Fibroblast of mammary gland (primary cell): ENCODE measurements at regions not wholly inside any gene's neighbourhood (a gene's known extent, or its start where the extent isn't known, plus 50 kb on each side); places are given as distances from the start of the nearest gene placed in this dataset.

Source experiments
- DNase-seq: peaks from one replicate; pipeline ENCODE4 v3.0.0-alpha.2; 2010; ENCODE audit warnings: low read depth
- H3K4me3 ChIP-seq: 2 replicates; pipeline ENCODE4 v1.5.1; 2011; ENCODE audit warnings: low read depth, mild to moderate bottlenecking, low read length, moderate library complexity; ENCODE audit not compliant: control insufficient read depth
- CTCF ChIP-seq: conservative IDR thresholded peaks from 2 replicates; pipeline ENCODE4 v1.5.1; 2011; ENCODE audit warnings: low read depth, low read length, inconsistent platforms; ENCODE audit not compliant: control insufficient read depth, insufficient read depth

- H3K4me3 ChIP-seq = no peak overlapping the region
- no peak for DNase-seq
- TF ChIP-seq CTCF = no peak
Observed at GRCh38 chr13:80126389-80127068, 214.4 kb downstream of the SPRY2 start.

DNA sequence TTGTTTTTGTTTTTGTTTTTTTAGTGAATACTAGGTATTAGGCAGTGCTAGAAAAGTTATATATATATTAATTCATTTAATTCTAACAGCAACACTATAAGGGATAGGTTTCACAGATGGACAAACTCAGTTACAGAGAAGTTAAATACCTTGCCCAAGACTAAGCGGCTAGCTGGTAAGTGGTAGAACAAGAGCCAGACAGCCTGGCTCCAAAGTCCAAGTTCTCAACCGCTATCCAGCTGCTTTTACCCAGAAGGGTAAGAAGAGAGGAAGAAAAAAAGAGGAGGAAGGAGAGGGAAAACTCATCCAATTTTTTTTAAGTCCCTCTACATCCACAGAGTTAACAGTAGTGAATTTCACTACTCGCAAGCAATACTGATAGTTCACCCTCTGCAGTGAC lies 217.0 kb downstream of the SPRY2 start:
- no peak overlapping the region for H3K4me3 ChIP-seq
- no peak for DNase-seq
- no peak for TF ChIP-seq CTCF

GRCh38 chr13:80121038-80121437 lies 219.9 kb downstream of the SPRY2 start:
- no peak for TF ChIP-seq CTCF
- H3K4me3 ChIP-seq = no peak overlapping the region

DNA sequence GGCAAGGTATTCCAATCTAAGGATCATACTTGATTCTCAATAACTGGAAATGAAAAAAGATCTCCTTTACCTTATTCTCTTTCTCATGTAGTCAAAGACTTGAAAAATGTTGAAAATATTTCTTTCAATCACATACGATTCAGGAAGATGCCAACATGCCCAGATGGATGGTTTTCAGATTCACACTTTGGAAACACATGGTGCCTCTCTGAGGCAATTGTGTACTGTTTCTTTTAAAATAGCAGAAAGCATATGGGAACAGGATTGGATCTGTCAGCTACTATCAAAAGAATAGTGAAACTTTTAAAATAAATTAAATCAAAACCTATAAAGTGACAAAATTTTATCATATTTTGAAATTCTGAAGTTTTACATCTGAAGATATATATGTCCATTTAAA lies 222.4 kb downstream of the SPRY2 start:
- no peak for TF ChIP-seq CTCF
- no peak overlapping the region for H3K4me3 ChIP-seq
- no peak for DNase-seq

More at GRCh38 chr13:80121038-80121437, 219.9 kb downstream of the SPRY2 start:
- no peak for DNase-seq

GRCh38 chr13:80118099-80118498 lies 222.8 kb downstream of the SPRY2 start:
- no peak overlapping the region for H3K4me3 ChIP-seq
- no peak for DNase-seq
- TF ChIP-seq CTCF = no peak

- DNase-seq = no peak
- TF ChIP-seq CTCF = no peak
- H3K4me3 ChIP-seq = no peak overlapping the region
Observed at GRCh38 chr13:80117515-80117914, 223.4 kb downstream of the SPRY2 start.

DNA sequence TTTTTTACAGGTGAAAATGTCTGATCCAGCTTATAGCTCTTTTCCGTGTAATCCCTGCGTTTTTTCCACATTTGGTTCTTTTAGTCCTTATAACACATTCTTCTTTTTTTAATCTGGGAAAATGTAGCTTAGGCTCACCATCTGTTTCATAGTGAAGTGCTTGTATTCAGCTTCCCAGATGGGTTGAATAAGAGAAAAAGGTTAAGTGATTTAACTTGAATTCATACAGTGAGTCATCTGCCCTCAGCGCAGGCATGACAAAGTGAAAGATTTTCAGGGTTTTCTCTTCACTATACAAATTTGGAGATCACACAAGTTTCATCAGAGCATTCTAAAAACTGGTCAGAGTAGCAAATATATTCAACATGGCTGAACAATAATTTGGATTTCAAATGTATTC lies 224.8 kb downstream of the SPRY2 start:
- no peak for TF ChIP-seq CTCF
- peak; percentile 88 for DNase-seq
- H3K4me3 ChIP-seq = no peak overlapping the region
